Left lung (tissue), 4 donors: ENCODE measurements at regions not wholly inside any gene's neighbourhood (a gene's known extent, or its start where the extent isn't known, plus 50 kb on each side); places are given as distances from the start of the nearest gene placed in this dataset.

Experiments used
- ATAC-seq: fragments of 200-7000 bp; cut with Tn5 transposase; one replicate; pipeline ENCODE4 v1.9.1; 2020; ENCODE audit warnings: moderate library complexity
- DNase-seq, 4 donors: peaks; one replicate each; pipeline ENCODE4 v3.0.0-alpha.2; 2013 to 2020
- H3K27ac ChIP-seq, 2 donors: fragments of 200-600 bp; sonication (generic) in 1 of 2; one replicate each; pipeline versions ENCODE4 v1.5.0 to v1.8.0; 2020 to 2021
- H3K27me3 ChIP-seq, 2 donors: fragments of 200-600 bp; sonication (generic) in 1 of 2; one replicate each; pipeline versions ENCODE4 v1.5.0 to v1.8.0; 2020 to 2021
- H3K36me3 ChIP-seq, 2 donors: fragments of 200-600 bp; sonication (generic) in 1 of 2; one replicate each; pipeline versions ENCODE4 v1.5.0 to v1.8.0; 2020 to 2021
- H3K4me1 ChIP-seq, 2 donors: fragments of 200-600 bp; one replicate each; pipeline ENCODE4 v1.8.0; 2021
- H3K4me3 ChIP-seq, 2 donors: fragments of 200-600 bp; sonication (generic) in 1 of 2; one replicate each; pipeline versions ENCODE4 v1.5.0 to v1.8.0; 2020 to 2021; ENCODE audit warnings: mild to moderate bottlenecking in 1 of 2
- H3K9me3 ChIP-seq, 2 donors: fragments of 200-600 bp; sonication (generic) in 1 of 2; one replicate each; pipeline versions ENCODE4 v1.5.0 to v1.8.0; 2020 to 2021
- CTCF ChIP-seq, 2 donors: fragments of 200-600 bp; sonication (generic) in 1 of 2; IDR thresholded peaks; one replicate each; pipeline versions ENCODE4 v1.5.0 to v1.8.0; 2021; ENCODE audit warnings: antibody characterized with exemption in 2 of 2
- intact Hi-C, 2 donors: fragments of 100-400 bp; cut with DNase I; formaldehyde crosslinking; loops; one replicate each; pipeline versions ENCODE4 v1.11.2 to v1.14.2; 2022
- donor health status: DM: no; HTN: yes; CAD: no.
- donor health status: DM: no; HTN: no; CAD: no.

- DNase-seq, result no peak
Measured at GRCh38 chr5:168163966-168164365, 127.5 kb upstream of the WWC1 start.

GRCh38 chr5:168165221-168165914, 126.1 kb upstream of the WWC1 start:
- no peak for TF ChIP-seq CTCF (IDR thresholded peaks at IDR 0.05)
- H3K36me3 ChIP-seq, result no peaks in the 10 kb centered on the region
- no peak for DNase-seq
- intact Hi-C loops, result no loop called here
- H3K4me3 ChIP-seq, result no peak overlapping the region
- H3K9me3 ChIP-seq, result no peaks in the 10 kb centered on the region
- no peak for ATAC-seq
- H3K27me3 ChIP-seq, result no peaks in the 10 kb centered on the region
- no peaks in the 10 kb centered on the region for H3K4me1 ChIP-seq
- H3K27ac ChIP-seq, result no peak overlapping the region

More at GRCh38 chr5:168163966-168164365, 127.5 kb upstream of the WWC1 start:
- TF ChIP-seq CTCF (IDR thresholded peaks at IDR 0.05), result no peak
- peak; percentile 85 for ATAC-seq
- Histone ChIP-seq H3K4me3 (no peak overlapping the region), H3K27ac (no peak overlapping the region), H3K4me1 (peaks cover 0 to 4% of the 10 kb centered on the region in 2 donors), H3K27me3 (no peaks in the 10 kb centered on the region), H3K9me3 (no peaks in the 10 kb centered on the region), H3K36me3 (no peaks in the 10 kb centered on the region)
- intact Hi-C loops, result no loop called here

GRCh38 chr5:168165977-168166376, 125.5 kb upstream of the WWC1 start:
- no peaks in the 10 kb centered on the region for H3K9me3 ChIP-seq
- no peaks in the 10 kb centered on the region for H3K27me3 ChIP-seq
- DNase-seq, result no peak
- no peak for TF ChIP-seq CTCF (IDR thresholded peaks at IDR 0.05)
- no peaks in the 10 kb centered on the region for H3K36me3 ChIP-seq
- H3K4me3 ChIP-seq, result no peak overlapping the region
- no peaks in the 10 kb centered on the region for H3K4me1 ChIP-seq
- intact Hi-C loops, result no loop called here
- ATAC-seq, result no peak
- no peak overlapping the region for H3K27ac ChIP-seq

GRCh38 chr5:168167338-168167737, 124.1 kb upstream of the WWC1 start:
- intact Hi-C loops, result no loop called here
- Histone ChIP-seq H3K36me3 (no peaks in the 10 kb centered on the region), H3K4me1 (no peaks in the 10 kb centered on the region), H3K9me3 (no peaks in the 10 kb centered on the region), H3K4me3 (no peak overlapping the region), H3K27me3 (no peaks in the 10 kb centered on the region), H3K27ac (no peak overlapping the region)
- no peak for DNase-seq
- ATAC-seq, result no peak
- TF ChIP-seq CTCF (IDR thresholded peaks at IDR 0.05), result no peak

GRCh38 chr5:168168978-168169698, 122.3 kb upstream of the WWC1 start:
- H3K9me3 ChIP-seq, result no peaks in the 10 kb centered on the region
- H3K4me3 ChIP-seq, result no peak overlapping the region
- intact Hi-C loops, result no loop called here
- no peaks in the 10 kb centered on the region for H3K27me3 ChIP-seq
- no peak overlapping the region for H3K27ac ChIP-seq
- no peaks in the 10 kb centered on the region for H3K36me3 ChIP-seq
- no peaks in the 10 kb centered on the region for H3K4me1 ChIP-seq
- TF ChIP-seq CTCF (IDR thresholded peaks at IDR 0.05), result no peak
- ATAC-seq, result no peak
- DNase-seq, result no peak
